NCI-H524 (cell line): ENCODE measurements at regions not wholly inside any gene's neighbourhood (a gene's known extent, or its start where the extent isn't known, plus 50 kb on each side); places are given as distances from the start of the nearest gene placed in this dataset.

Experiments
- DNase-seq, 2 experiments: peaks; one replicate each; lab custom pipeline; 2025; lab: John Stamatoyannopoulos, UW

DNA sequence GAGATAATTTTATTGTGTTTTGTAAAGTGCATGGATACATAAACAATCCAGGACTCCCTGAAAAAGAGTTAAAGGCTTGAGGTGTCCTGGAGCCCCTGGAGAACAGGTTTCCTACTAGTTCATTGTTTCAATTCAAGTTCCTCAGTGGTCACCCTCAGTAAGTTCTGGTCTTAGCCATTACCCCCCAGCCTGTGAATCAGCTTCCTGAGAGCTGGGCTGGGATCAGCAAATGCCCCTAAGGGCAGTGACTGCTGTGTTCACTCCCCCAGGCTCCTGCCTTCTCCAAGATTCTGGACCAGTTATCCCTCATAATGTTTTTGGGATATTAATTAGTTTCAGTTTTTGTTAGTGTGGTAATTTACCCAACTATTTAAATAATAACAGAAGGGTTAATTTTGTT is 151.6 kb upstream of the PRSS58 start:
- no peak for DNase-seq

DNA sequence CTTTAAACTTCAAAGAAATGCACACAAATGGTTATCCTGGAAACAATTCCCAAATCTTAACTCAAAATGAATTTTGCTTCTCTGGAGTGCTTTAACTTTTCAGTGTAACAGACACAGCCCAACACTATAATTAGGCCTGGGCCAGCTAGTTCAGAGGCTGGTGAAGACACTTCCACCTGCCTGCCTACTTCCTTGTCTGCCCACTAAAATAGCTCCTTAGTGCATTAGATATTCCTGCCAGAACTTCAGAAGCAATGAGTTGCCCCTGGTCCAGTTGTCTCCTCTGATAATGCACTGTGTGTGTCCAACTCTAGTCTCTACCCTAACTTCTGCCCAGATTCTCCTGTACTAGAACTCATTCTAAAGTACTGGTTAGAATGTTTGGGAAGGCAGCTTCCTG is 150.9 kb upstream of the PRSS58 start:
- DNase-seq = no peak

DNA sequence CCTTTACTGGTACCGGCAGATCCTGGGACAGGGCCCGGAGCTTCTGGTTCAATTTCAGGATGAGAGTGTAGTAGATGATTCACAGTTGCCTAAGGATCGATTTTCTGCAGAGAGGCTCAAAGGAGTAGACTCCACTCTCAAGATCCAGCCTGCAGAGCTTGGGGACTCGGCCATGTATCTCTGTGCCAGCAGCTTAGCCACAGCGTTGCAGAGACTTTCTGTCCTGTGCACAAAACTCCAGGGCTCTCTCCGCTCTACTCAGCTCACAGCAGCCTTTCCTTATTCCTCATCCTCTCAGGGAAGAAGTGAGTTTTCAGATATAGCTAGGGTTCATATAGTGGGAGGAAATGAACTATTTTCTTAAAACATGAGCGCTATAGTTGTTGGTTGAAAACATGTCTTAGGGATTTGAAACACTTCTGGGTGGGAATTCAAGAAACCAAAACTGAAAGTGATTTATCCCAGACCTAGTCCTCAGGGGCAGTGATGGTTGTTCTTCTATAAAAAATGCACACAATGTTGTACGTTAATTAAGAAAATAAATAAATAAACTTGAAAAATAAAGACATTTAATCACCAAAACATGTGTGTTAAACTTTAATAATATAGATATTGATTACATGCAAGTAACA is 150.2 kb upstream of the PRSS58 start:
- no peak for DNase-seq

DNA sequence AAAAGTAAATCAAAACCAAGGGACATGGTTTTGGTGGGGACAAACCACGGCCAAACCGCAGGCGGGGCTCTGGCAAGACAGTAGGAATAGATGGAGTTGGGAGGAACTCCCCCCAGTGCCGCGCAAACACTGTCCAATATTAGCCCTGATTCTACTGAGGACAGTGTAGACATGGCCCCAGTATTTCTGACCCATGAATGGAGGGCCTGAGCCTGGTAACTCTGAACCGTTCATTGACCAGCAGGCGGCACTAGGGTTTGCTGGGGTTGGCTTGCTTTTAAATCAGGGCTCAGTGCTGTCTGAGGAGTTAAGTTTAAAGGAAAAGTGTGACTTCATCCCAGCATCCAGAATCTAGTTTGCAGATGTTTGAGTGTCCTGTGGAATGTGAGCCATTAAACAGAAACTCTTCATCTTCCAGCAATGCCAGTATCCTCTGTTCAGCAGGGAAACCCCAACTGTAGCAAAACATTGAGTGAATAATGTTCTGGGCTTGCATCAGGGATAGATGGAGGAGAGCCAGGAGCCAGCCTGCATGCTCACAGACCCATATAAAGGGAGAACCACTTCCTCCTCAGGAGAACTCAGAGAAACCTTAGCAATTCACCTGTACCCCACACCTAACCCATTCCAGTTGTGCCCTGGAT is 147.4 kb upstream of the PRSS58 start:
- no peak for DNase-seq

GRCh38 chr7:142401951-142402350 is 144.1 kb upstream of the PRSS58 start:
- DNase-seq = no peak

- no peak for DNase-seq
These were observed 142.2 kb upstream of the PRSS58 start for GRCh38 chr7:142400042-142400533.

DNA sequence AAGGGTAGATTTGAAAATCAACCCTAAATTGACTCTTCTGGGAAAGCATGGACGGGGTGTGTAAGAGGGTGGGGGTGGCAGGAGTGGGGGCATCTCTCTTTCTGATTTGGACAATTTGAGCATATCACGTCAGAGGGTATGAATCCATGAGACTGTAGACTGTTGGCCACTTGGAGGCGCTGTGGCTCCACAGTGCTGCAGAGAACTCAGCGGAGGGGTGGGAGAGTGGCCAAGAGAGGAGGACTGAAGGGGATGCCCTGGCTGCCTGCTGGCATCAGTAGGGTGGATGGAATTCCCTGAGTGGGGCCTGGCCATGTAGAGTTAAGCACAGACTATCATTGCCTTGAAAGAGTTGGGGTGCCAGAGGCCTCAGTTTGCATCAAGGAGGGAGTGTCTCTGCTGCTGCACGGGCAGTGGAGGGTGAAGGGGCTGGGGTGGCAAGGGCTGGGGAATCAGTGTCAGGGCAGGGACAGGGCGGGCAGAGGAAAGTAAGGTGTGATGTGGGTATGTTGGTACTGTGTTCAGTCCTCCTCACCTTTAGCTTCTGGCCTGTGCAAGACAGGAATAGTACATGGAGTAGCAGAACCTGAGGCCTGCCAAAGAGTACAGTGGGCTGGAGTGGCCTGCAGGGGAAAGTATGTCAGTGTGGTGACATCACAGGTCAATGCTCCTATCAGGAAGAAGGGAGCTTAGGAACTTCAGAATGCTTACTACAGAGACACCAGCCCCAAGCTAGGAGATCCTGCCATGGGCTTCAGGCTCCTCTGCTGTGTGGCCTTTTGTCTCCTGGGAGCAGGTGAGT is 133.5 kb upstream of the PRSS58 start:
- DNase-seq = peak in 1 of 2 experiments; percentile 64

DNA sequence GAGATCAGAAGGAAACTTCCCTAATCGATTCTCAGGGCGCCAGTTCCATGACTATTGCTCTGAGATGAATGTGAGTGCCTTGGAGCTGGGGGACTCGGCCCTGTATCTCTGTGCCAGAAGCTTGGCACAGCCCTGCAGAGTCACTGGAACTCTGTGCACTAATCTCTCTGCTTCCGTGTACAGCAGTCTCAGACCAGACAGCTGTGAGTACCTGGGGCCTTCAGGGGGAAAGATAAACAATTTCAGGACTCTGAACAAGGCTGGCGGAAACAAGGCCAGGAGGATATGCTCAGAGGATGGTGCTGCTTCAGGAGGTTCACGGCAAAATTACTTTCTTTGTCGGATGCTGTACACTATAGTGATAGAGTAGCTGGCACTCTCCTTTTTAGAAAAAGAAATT is 131.7 kb upstream of the PRSS58 start:
- DNase-seq = peak in 1 of 2 experiments; percentile 31

GRCh38 chr7:142385491-142386340 is 127.9 kb upstream of the PRSS58 start:
- peak; percentile 33 to 57 for DNase-seq

- no peak for DNase-seq
These were observed 126.7 kb upstream of the PRSS58 start for GRCh38 chr7:142384493-142384922.

GRCh38 chr7:142383841-142384492 is 126.1 kb upstream of the PRSS58 start:
- DNase-seq = no peak

- no peak for DNase-seq
These were observed 124.0 kb upstream of the PRSS58 start for GRCh38 chr7:142381727-142382390.

GRCh38 chr7:142380069-142380468 is 122.2 kb upstream of the PRSS58 start:
- peak; percentile 89 to 96 for DNase-seq

- DNase-seq = peak; percentile 28 to 68
These were observed 121.5 kb upstream of the PRSS58 start for GRCh38 chr7:142379201-142379885.

GRCh38 chr7:142377567-142377966 is 119.7 kb upstream of the PRSS58 start:
- DNase-seq = no peak

GRCh38 chr7:142376356-142376997 is 118.6 kb upstream of the PRSS58 start:
- peak in 1 of 2 experiments; percentile 20 for DNase-seq

DNA sequence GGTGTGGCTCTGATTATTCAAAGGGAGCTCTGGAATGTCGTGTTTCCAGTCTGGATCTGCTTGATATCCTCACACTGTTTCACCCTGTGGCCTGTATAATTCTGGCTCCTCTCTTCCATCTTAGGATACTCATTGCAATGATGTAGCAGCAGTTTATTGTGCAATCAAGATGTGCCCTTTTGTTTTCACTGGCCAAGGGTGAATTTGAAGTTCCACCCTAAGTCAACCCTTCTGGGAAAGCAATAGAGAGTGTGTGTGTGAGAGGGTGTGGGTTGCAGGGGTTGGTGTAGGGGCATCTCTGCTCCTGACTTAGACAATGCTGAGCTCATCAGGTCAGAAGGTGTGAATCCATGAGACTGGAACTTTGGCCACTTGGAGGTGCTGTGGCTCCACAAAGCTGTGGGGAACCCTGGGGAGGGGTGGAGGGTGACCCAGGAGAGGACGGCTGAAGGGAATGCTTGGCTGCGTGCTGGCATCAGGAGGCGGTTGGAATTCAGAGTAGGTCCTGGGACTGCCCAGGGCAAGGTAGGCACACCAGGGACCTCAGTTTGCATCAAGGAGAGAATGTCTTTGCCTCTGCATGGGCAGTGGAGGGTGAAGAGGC is 118.0 kb upstream of the PRSS58 start:
- DNase-seq = peak; percentile 34 to 69

- DNase-seq = no peak
These were observed 114.9 kb upstream of the PRSS58 start for GRCh38 chr7:142372727-142373126.
